Smooth muscle cell (in vitro differentiated cells): ENCODE measurements at regions not wholly inside any gene's neighbourhood (a gene's known extent, or its start where the extent isn't known, plus 50 kb on each side); places are given as distances from the start of the nearest gene placed in this dataset.
"Not testable (repeated sequence)": the region's sequence is repeated elsewhere in the genome, so short reads cannot be mapped to it uniquely, and the experiment has no call there.

Experiments used
- DNase-seq: peaks from one replicate; lab custom pipeline; 2025; ENCODE audit not compliant: unreplicated experiment; lab: John Stamatoyannopoulos, UW
- H2AFZ ChIP-seq: fragments of 200-600 bp; sonication (generic); 2 replicates; pipeline ENCODE4 v1.6.0; 2016; ENCODE audit warnings: antibody characterized with exemption, low read depth, mild to moderate bottlenecking
- H3F3A ChIP-seq: fragments of 200-600 bp; sonication (generic); 2 replicates; pipeline ENCODE4 v1.6.0; 2017; ENCODE audit warnings: antibody characterized with exemption, low read depth
- H3K27ac ChIP-seq: fragments of 200-600 bp; sonication (generic); 2 replicates; pipeline ENCODE4 v1.5.1; 2016; ENCODE audit warnings: low read depth, mild to moderate bottlenecking
- H3K27me3 ChIP-seq: fragments of 200-600 bp; sonication (generic); 2 replicates; pipeline ENCODE4 v1.6.1; 2016; ENCODE audit warnings: low read depth, mild to moderate bottlenecking
- H3K36me3 ChIP-seq: fragments of 200-600 bp; sonication (generic); 2 replicates; pipeline ENCODE4 v1.5.1; 2016; ENCODE audit warnings: low read depth
- H3K4me1 ChIP-seq: fragments of 200-600 bp; sonication (generic); 2 replicates; pipeline ENCODE4 v1.5.1; 2016; ENCODE audit warnings: low read depth
- H3K4me2 ChIP-seq: fragments of 200-600 bp; sonication (generic); 2 replicates; pipeline ENCODE4 v1.6.0; 2016; ENCODE audit warnings: mild to moderate bottlenecking
- H3K4me3 ChIP-seq: fragments of 200-600 bp; sonication (generic); 2 replicates; pipeline ENCODE4 v1.5.1; 2016; ENCODE audit warnings: mild to moderate bottlenecking
- H3K79me2 ChIP-seq: fragments of 200-600 bp; sonication (generic); 2 replicates; pipeline ENCODE4 v1.6.0; 2016; ENCODE audit warnings: low read depth, mild to moderate bottlenecking
- H3K9ac ChIP-seq: fragments of 200-600 bp; sonication (generic); 2 replicates; pipeline ENCODE4 v1.6.0; 2016; ENCODE audit warnings: low read depth
- H3K9me3 ChIP-seq: fragments of 200-600 bp; sonication (generic); replicated peaks from 2 replicates; pipeline ENCODE4 v1.5.1; 2016; ENCODE audit warnings: low read depth
- H4K20me1 ChIP-seq: fragments of 200-600 bp; sonication (generic); 2 replicates; pipeline ENCODE4 v1.6.0; 2016; ENCODE audit warnings: low read depth
- CTCF ChIP-seq: fragments of 200-600 bp; sonication (generic); IDR thresholded peaks from 2 replicates; pipeline ENCODE4 v1.5.1; 2017; ENCODE audit warnings: borderline replicate concordance, mild to moderate bottlenecking, antibody characterized with exemption; ENCODE audit not compliant: insufficient read depth, poor library complexity, severe bottlenecking
- WGBS: methylation state at CpG from one replicate; pipeline ENCODE4 v1.1.7; 2016; ENCODE audit warnings: low lambda C conversion rate; 5-methylcytosine and 5-hydroxymethylcytosine counted together

- Histone ChIP-seq H3F3A (no peaks in the 10 kb centered on the region), H3K4me3 (no peak overlapping the region), H4K20me1 (no peaks in the 10 kb centered on the region), H3K9ac (no peak overlapping the region), H2AFZ (no peak overlapping the region), H3K4me2 (no peak overlapping the region), H3K4me1 (no peaks in the 10 kb centered on the region), H3K9me3 (peaks cover under 1% of the 10 kb centered on the region), H3K27me3 (no peaks in the 10 kb centered on the region), H3K79me2 (no peaks in the 10 kb centered on the region), H3K27ac (no peak overlapping the region), H3K36me3 (no peaks in the 10 kb centered on the region)
- WGBS: 79% methylated on average over 2 of the region's 2 CpGs
- no peak for DNase-seq
- no peak for TF ChIP-seq CTCF
Observed at GRCh38 chr18:1133541-1133940, 228.9 kb downstream of the ADCYAP1 start.

GRCh38 chr18:1147730-1148129, 243.1 kb downstream of the ADCYAP1 start:
- H3K4me3 ChIP-seq: no peak overlapping the region
- no peak overlapping the region for H3K9ac ChIP-seq
- peaks cover under 1% of the 10 kb centered on the region for H4K20me1 ChIP-seq
- H3F3A ChIP-seq: no peaks in the 10 kb centered on the region
- H2AFZ ChIP-seq: no peak overlapping the region
- no peak overlapping the region for H3K4me2 ChIP-seq
- TF ChIP-seq CTCF: no peak
- WGBS: 77% methylated on average over 1 of the region's 1 CpG
- no peak for DNase-seq
- no peaks in the 10 kb centered on the region for H3K36me3 ChIP-seq
- no peak overlapping the region for H3K27ac ChIP-seq
- H3K27me3 ChIP-seq: no peaks in the 10 kb centered on the region
- H3K79me2 ChIP-seq: no peaks in the 10 kb centered on the region
- no peaks in the 10 kb centered on the region for H3K9me3 ChIP-seq
- H3K4me1 ChIP-seq: no peaks in the 10 kb centered on the region

- no peak overlapping the region for H3K27ac ChIP-seq
- H3K27me3 ChIP-seq: no peaks in the 10 kb centered on the region
- no peak for TF ChIP-seq CTCF
- H3K4me1 ChIP-seq: no peaks in the 10 kb centered on the region
- H4K20me1 ChIP-seq: peaks cover 3% of the 10 kb centered on the region
- H3K4me2 ChIP-seq: no peak overlapping the region
- no peaks in the 10 kb centered on the region for H3K36me3 ChIP-seq
- H3F3A ChIP-seq: no peaks in the 10 kb centered on the region
- no peak overlapping the region for H3K4me3 ChIP-seq
- H3K79me2 ChIP-seq: no peaks in the 10 kb centered on the region
- H3K9me3 ChIP-seq: no peaks in the 10 kb centered on the region
- no peak overlapping the region for H3K9ac ChIP-seq
- WGBS: 93% methylated on average over 4 of the region's 4 CpGs
- H2AFZ ChIP-seq: no peak overlapping the region
- DNase-seq: no peak
Observed at GRCh38 chr18:1149709-1150108, 245.0 kb downstream of the ADCYAP1 start.

GRCh38 chr18:1150344-1150743, 245.7 kb downstream of the ADCYAP1 start:
- no peak for TF ChIP-seq CTCF
- DNase-seq: no peak
- Histone ChIP-seq H3K36me3 (no peaks in the 10 kb centered on the region), H3K9me3 (no peaks in the 10 kb centered on the region), H3K79me2 (no peaks in the 10 kb centered on the region), H4K20me1 (peaks cover 3% of the 10 kb centered on the region), H2AFZ (no peak overlapping the region), H3K4me3 (no peak overlapping the region), H3K27me3 (no peaks in the 10 kb centered on the region), H3K4me1 (no peaks in the 10 kb centered on the region), H3K4me2 (no peak overlapping the region), H3F3A (no peaks in the 10 kb centered on the region), H3K27ac (no peak overlapping the region), H3K9ac (no peak overlapping the region)
- whole genome bisulfite sequencing: 71% methylated on average over 2 of the region's 2 CpGs

- 78% methylated on average over 2 of the region's 2 CpGs for WGBS
- not testable (repeated sequence) for H3F3A ChIP-seq, H4K20me1 ChIP-seq, H3K4me1 ChIP-seq, H3K36me3 ChIP-seq, H3K4me2 ChIP-seq, H3K9ac ChIP-seq, H3K9me3 ChIP-seq, H3K27ac ChIP-seq, H3K79me2 ChIP-seq, H2AFZ ChIP-seq, H3K27me3 ChIP-seq, DNase-seq, H3K4me3 ChIP-seq
Observed at GRCh38 chr18:1152958-1153357, 248.3 kb downstream of the ADCYAP1 start.
